Amniotic epithelial cell (primary cell): ENCODE measurements at regions not wholly inside any gene's neighbourhood (a gene's known extent, or its start where the extent isn't known, plus 50 kb on each side); places are given as distances from the start of the nearest gene placed in this dataset.
"Not testable (repeated sequence)": the region's sequence is repeated elsewhere in the genome, so short reads cannot be mapped to it uniquely, and the experiment has no call there.

Experiments
- DNase-seq: peaks from one replicate; pipeline ENCODE4 v3.0.0-alpha.2; 2010; ENCODE audit warnings: low read depth

- no peak for DNase-seq
These were observed 297.2 kb downstream of the NDUFA10 start for GRCh38 chr2:239727776-239728600.

GRCh38 chr2:239727182-239727775, 297.9 kb downstream of the NDUFA10 start:
- no peak for DNase-seq

GRCh38 chr2:239726631-239727181, 298.4 kb downstream of the NDUFA10 start:
- DNase-seq: no peak

DNA sequence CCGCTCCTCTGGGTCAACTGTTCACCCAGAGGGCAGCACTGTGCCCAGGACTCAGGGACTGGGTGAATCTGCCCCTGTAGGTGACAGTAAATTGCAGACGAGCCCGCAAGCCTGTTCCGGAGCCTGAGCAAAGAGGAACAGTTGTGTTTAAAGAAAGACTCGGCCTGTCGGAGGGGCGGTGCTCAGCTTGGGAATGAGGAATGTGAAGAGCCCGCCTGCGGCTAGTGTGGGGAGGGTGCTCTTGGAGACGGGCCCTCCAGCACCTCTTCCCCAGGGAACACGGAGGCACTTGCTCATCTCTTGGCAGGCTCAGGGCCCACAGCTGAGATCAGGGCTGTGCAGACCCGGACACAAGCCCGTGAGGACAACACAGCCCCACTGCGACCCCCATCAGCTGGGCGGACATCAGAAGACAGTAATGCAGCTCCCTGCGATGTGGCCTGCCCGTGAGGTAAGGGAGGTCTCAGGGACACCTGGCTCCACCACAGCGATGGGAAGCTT, 299.0 kb downstream of the NDUFA10 start:
- no peak for DNase-seq

- DNase-seq: no peak
These were observed 299.6 kb downstream of the NDUFA10 start for GRCh38 chr2:239725551-239725890.

- no peak for DNase-seq
These were observed 300.1 kb downstream of the NDUFA10 start for GRCh38 chr2:239724851-239725550.

DNA sequence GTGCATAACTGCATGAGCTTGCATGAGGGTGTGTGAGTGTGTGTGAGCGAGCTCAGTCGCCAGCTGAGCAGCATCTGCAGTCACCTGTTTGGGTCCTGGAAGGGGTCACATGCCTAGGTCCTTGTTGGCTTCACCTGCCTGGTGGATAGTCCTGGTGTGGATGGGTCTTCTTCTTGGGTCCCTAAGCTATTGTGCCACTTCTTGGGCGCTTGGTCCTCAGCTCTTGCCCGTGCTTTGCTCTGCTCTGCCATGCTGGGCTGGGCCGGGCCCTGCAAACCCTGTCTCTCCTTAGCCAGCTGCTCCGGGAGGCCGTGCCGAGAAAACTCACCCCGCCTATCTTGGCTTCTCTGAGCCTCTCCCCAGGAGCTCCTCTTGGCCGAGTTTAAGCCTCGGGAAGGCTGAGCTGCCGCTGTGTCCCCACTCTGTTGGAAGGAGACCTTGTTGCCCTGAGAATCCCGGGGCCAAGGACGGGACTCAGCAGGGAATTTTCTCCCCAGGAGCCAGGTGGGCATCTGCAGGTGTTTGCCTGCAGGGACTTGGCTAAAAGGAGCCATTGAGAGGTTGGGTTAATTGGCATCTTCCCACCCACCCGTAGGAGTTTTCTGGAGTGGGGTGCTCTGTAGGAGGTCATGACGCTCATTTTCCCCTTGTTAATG, 300.8 kb downstream of the NDUFA10 start:
- no peak for DNase-seq

GRCh38 chr2:239723486-239724193, 301.5 kb downstream of the NDUFA10 start:
- no peak for DNase-seq

DNA sequence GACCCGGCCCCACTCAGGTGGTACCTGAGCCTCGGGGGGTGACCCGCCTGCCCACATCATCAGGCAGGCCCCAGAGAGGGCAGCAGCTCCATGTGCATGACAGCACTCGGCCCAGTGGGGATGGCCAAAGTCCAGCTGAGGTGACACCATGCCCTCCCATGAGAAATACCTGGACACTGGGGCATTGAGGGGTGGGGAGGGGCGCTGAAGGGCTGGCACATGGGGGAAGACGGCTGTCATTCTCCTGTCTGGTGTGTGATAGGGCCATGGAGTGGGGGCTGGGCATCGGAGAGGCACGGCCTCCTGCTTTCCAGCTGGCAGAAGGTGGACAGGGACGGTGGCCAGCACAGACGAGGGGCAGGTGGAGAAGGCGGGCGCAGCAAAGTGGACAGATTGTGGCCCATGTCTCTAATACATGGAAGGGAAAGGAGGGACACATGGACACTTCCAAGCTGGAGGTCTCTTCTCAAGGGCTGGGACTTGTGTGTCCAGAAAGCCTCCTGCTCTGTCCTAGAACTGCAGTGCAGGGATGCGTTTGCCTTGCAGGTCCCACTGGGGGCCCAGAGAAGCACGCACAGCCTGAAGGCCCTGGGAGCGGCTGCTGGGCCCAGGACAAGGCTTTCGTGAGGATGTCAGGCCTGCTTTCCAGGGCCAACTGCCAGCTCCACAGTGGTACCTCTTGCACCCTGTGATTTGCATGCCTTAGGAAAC, 302.2 kb downstream of the NDUFA10 start:
- no peak for DNase-seq

DNA sequence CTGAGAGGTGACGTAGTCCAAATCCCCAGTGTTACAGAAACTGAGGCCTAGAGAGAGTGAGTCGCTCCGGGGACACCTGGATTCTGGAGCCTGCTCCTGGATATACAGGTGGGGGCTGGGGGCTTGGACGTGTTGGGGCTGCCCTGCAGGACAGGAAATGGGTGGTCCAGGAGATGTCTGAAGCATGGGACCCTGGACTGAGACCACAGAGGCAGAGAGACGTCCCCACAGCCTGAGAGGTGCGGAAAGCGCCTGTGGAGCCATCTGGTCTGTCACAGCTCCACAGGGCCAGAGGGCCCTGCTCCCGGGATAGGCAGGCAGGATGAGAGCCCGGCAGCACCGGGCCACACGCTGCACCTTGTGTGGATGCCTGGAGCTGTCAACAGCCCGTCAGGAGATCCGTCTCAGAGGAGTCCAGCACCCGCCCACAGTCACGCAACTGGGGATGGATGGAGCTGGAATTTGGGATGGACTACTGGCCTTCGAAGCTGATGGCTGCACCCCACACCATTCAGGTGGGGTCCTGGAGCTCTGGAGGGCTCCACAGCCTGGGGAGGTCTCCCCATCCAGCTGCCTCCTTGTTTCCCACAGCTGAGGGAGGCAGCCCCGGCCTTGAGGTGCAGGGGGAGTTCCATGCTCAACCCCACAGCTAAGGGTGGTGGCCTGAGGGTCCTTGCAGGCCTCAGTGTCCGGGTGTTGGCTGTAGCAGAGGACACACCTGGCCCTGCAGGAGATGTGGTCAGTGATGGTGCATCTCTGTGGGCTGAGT, 303.0 kb downstream of the NDUFA10 start:
- no peak for DNase-seq

DNA sequence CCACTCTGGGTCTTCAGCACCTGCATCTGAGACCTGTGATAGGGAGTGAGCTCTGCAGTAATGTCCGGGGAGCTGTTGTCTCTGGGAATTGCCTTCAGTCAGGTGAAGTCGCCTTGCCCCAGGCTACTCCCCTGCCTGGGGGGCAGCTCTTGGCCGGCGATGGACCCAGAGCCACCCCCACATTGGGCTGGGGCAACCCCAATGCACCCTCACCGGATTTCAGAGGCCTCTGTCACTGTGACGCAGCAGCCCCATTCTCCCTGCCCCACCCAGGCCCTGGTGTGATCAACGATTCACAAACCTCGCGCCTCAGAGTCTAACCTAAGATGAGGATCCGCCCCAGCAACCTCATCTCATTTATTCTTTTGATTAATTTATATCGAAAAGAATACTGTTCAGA, 303.6 kb downstream of the NDUFA10 start:
- DNase-seq: no peak

- DNase-seq: no peak
These were observed 304.5 kb downstream of the NDUFA10 start for GRCh38 chr2:239720361-239721360.

DNA sequence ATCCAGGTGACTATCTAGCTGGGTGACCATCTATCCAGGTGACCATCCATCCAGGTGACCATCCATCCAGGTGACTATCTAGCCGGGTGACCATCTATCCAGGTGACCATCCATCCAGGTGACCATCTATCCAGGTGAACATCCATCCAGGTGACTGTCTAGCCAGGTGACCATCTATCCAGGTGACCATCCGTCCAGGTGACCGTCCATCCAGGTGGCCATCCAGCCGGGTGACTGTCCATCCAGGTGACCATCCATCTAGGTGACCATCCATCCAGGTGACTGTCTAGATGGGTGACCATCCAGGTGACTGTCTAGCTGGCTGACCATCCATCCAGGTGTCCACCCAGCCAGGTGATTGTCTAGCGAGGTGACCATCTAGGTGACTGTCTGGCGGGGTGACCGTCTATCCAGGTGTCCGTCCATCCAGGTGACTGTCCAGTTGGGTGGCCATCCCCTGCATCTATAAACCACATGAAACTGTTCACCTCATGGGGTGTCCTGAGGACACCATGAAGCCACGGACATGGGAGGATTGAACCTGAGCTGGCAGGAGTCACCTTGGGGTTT, 305.3 kb downstream of the NDUFA10 start:
- no peak for DNase-seq

DNA sequence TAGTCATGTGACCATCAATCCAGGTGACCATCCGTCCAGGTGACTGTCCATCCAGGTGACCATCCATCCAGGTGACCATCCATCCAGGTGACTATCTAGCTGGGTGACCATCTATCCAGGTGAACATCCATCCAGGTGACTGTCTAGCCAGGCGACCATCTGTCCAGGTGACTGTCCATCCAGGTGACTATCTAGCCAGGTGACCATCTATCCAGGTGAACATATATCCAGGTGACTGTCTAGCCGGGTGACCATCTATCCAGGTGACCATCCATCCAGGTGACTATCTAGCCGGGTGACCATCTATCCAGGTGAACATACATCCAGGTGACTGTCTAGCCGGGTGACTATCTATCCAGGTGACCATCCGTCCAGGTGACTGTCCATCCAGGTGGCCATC, 306.2 kb downstream of the NDUFA10 start:
- DNase-seq: not testable (repeated sequence)

GRCh38 chr2:239717706-239718105, 307.4 kb downstream of the NDUFA10 start:
- DNase-seq: no peak

DNA sequence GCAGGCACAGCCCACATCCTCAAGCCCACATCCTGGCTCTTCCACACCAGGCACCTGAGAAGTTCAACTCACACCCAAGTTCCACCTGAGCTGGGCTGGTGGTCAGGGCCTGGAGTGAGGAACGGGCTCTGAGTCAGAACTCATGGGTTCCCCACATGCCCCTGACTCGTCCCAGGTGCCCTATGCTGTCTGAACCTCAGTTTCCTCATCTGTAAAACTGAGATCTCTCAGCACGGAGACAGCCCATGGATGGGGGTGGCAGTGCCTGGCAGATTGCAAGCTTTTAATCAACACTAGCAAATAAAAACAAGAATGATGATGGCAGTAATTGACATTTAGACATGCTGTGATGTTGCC, 307.8 kb downstream of the NDUFA10 start:
- no peak for DNase-seq

- no peak for DNase-seq
These were observed 308.4 kb downstream of the NDUFA10 start for GRCh38 chr2:239716536-239717318.

DNA sequence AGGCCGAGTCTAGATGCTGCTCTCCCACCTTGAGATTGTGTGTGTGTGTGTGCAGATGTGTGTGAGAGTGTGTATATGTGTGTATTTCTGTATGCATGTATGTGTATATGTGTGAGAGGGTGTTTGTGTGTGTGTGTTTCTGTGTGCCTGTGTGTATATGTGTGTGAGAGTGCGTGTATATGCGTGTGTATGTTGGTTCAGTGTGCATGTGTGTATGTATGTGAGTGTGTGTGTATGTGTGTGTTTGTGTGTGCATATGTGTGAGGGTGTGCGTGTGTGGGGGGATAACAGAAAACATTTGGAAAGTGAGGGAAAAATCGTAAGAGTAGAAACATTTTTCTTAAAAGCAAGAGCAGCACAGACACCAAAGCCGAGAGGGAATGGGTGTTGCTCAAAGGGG, 309.1 kb downstream of the NDUFA10 start:
- no peak for DNase-seq
